ENCODE measurements at regions not wholly inside any gene's neighbourhood (a gene's known extent, or its start where the extent isn't known, plus 50 kb on each side); places are given as distances from the start of the nearest gene placed in this dataset.

DNA sequence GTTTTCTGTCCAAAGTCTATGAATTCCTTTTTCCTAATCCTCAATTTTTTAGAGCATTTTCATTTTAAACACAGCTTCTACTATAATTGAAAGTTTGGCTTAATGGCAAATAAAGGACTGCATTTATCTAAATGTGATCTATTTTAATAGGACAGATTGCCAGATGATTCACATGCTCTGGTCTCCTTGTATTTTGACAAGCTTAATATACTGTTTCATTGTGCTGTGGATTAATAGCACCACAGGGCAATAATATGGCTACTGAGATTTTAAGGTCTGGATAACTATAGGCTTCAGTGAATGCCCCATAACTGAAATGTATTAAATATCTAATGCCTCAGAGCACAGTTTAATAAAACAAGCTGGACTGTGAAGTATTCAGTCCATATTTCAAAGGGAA, 1362.8 kb downstream of the XPNPEP1 start:
- ATAC-seq, result no peak
- H3K9me3 Mint-ChIP-seq, result peaks cover 2% of the 10 kb centered on the region; the same call in 1 of the 3 replicates
- no peaks in the 10 kb centered on the region for H3K36me3 ChIP-seq (ENCODE audit: insufficient read depth)
- H4K20me1 ChIP-seq (replicated peaks; ENCODE audit: insufficient read depth), result no peaks in the 10 kb centered on the region
- H3K27me3 ChIP-seq (ENCODE audit: insufficient read depth), result no peaks in the 10 kb centered on the region
- H3K79me2 ChIP-seq (replicated peaks; ENCODE audit: insufficient read depth), result no peaks in the 10 kb centered on the region
- H3K4me2 ChIP-seq, result no peak overlapping the region
- H3K4me1 ChIP-seq (ENCODE audit: insufficient read depth), result no peaks in the 10 kb centered on the region
- TF ChIP-seq JUNB (IDR thresholded peaks at IDR 0.05; ENCODE audit: unreplicated experiment) (no peak), REST (IDR thresholded peaks at IDR 0.05; ENCODE audit: unreplicated experiment) (no peak), EZH2 (IDR thresholded peaks at IDR 0.05; ENCODE audit: low read depth, unreplicated experiment) (no peak), ZNF331 (CRISPR knock-in tag; IDR thresholded peaks at IDR 0.05; ENCODE audit: low read depth) (no peak), ETS1 (IDR thresholded peaks at IDR 0.05) (no peak), ZNF114 (CRISPR knock-in tag; IDR thresholded peaks at IDR 0.05) (no peak), STAT1 (IDR thresholded peaks at IDR 0.05; ENCODE audit: unreplicated experiment) (no peak), NANOG (IDR thresholded peaks at IDR 0.05; ENCODE audit: borderline replicate concordance) (no peak), EZH2phosphoT487 (IDR thresholded peaks at IDR 0.05; ENCODE audit: unreplicated experiment) (no peak), POLR2AphosphoS5 (IDR thresholded peaks at IDR 0.05; ENCODE audit: low read depth) (no peak), CTCF (conservative IDR thresholded peaks at IDR 0.05; ENCODE audit: low read depth in 2 of 2) (no peak)
- TF ChIP-seq, protein P1, sequence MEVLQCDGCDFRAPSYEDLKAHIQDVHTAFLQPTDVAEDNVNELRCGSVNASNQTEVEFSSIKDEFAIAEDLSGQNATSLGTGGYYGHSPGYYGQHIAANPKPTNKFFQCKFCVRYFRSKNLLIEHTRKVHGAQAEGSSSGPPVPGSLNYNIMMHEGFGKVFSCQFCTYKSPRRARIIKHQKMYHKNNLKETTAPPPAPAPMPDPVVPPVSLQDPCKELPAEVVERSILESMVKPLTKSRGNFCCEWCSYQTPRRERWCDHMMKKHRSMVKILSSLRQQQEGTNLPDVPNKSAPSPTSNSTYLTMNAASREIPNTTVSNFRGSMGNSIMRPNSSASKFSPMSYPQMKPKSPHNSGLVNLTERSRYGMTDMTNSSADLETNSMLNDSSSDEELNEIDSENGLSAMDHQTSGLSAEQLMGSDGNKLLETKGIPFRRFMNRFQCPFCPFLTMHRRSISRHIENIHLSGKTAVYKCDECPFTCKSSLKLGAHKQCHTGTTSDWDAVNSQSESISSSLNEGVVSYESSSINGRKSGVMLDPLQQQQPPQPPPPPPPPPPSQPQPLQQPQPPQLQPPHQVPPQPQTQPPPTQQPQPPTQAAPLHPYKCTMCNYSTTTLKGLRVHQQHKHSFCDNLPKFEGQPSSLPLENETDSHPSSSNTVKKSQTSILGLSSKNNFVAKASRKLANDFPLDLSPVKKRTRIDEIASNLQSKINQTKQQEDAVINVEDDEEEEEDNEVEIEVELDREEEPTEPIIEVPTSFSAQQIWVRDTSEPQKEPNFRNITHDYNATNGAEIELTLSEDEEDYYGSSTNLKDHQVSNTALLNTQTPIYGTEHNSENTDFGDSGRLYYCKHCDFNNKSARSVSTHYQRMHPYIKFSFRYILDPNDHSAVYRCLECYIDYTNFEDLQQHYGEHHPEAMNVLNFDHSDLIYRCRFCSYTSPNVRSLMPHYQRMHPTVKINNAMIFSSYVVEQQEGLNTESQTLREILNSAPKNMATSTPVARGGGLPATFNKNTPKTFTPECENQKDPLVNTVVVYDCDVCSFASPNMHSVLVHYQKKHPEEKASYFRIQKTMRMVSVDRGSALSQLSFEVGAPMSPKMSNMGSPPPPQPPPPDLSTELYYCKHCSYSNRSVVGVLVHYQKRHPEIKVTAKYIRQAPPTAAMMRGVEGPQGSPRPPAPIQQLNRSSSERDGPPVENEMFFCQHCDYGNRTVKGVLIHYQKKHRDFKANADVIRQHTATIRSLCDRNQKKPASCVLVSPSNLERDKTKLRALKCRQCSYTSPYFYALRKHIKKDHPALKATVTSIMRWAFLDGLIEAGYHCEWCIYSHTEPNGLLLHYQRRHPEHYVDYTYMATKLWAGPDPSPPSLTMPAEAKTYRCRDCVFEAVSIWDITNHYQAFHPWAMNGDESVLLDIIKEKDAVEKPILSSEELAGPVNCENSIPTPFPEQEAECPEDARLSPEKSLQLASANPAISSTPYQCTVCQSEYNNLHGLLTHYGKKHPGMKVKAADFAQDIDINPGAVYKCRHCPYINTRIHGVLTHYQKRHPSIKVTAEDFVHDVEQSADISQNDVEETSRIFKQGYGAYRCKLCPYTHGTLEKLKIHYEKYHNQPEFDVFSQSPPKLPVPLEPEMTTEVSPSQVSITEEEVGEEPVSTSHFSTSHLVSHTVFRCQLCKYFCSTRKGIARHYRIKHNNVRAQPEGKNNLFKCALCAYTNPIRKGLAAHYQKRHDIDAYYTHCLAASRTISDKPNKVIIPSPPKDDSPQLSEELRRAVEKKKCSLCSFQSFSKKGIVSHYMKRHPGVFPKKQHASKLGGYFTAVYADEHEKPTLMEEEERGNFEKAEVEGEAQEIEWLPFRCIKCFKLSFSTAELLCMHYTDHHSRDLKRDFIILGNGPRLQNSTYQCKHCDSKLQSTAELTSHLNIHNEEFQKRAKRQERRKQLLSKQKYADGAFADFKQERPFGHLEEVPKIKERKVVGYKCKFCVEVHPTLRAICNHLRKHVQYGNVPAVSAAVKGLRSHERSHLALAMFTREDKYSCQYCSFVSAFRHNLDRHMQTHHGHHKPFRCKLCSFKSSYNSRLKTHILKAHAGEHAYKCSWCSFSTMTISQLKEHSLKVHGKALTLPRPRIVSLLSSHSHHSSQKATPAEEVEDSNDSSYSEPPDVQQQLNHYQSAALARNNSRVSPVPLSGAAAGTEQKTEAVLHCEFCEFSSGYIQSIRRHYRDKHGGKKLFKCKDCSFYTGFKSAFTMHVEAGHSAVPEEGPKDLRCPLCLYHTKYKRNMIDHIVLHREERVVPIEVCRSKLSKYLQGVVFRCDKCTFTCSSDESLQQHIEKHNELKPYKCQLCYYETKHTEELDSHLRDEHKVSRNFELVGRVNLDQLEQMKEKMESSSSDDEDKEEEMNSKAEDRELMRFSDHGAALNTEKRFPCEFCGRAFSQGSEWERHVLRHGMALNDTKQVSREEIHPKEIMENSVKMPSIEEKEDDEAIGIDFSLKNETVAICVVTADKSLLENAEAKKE (CRISPR knock-in tag; IDR thresholded peaks at IDR 0.05), result no peak
- no peak overlapping the region for H3K4me3 ChIP-seq
- no peak overlapping the region for H3K27ac ChIP-seq (ENCODE audit: low read depth)
- no peaks in the 10 kb centered on the region for H3K36me3 Mint-ChIP-seq (ENCODE audit: low read depth)
- H3K27me3 Mint-ChIP-seq (ENCODE audit: insufficient read depth, low read depth, poor library complexity), result no peaks in the 10 kb centered on the region
- no peak for DNase-seq (ENCODE audit: low spot score)
- H3K4me1 Mint-ChIP-seq, result no peaks in the 10 kb centered on the region
- H3K27ac Mint-ChIP-seq, result no peak overlapping the region
- H3K9me2 ChIP-seq (ENCODE audit: insufficient read depth), result no peaks in the 10 kb centered on the region
- no peak overlapping the region for H3K4me3 Mint-ChIP-seq
- no peaks in the 10 kb centered on the region for H3F3A ChIP-seq (replicated peaks; ENCODE audit: low read depth)
- H2AFZ ChIP-seq, result no peak overlapping the region

All from GM23338 (cell line).